Keratinocyte (primary cell): ENCODE measurements at regions not wholly inside any gene's neighbourhood (a gene's known extent, or its start where the extent isn't known, plus 50 kb on each side); places are given as distances from the start of the nearest gene placed in this dataset.
"Not testable (repeated sequence)": the region's sequence is repeated elsewhere in the genome, so short reads cannot be mapped to it uniquely, and the experiment has no call there.

Experiments used
- CTCF ChIP-seq, 3 experiments: IDR thresholded peaks in 1 of 3; conservative IDR thresholded peaks in 1 of 3; optimal IDR thresholded peaks in 1 of 3; 2 replicates in 2 of 3; 3 replicates in 1 of 3; pipeline versions ENCODE3 to v1.5.1; 2011; ENCODE audit warnings: low read length in 3 of 3, mild to moderate bottlenecking in 3 of 3, moderate library complexity in 2 of 3, control low read depth in 1 of 3, inconsistent platforms in 1 of 3; ENCODE audit not compliant: insufficient read depth in 2 of 3; ENCODE audit errors: extremely low read depth in 1 of 3
- EZH2 ChIP-seq: IDR thresholded peaks from one replicate; pipeline ENCODE4 v1.6.1; 2012; ENCODE audit warnings: inconsistent platforms, mild to moderate bottlenecking, low read length, moderate library complexity

- not testable (repeated sequence) for TF ChIP-seq CTCF (optimal IDR thresholded peaks at IDR 0.05 in 1 of 3, IDR thresholded peaks at IDR 0.05 in 1 of 3, conservative IDR thresholded peaks at IDR 0.05 in 1 of 3; ENCODE audit: extremely low read depth in 1 of 3, insufficient read depth in 2 of 3, low read length in 3 of 3); EZH2
Observed at GRCh38 chr2:110291909-110292579, 79.7 kb upstream of the MTLN start.
